Kidney (tissue), 13 donors: ENCODE measurements at regions not wholly inside any gene's neighbourhood (a gene's known extent, or its start where the extent isn't known, plus 50 kb on each side); places are given as distances from the start of the nearest gene placed in this dataset.

Experiments used
- DNase-seq, 5 donors: peaks; one replicate each; pipeline ENCODE4 v3.0.0-alpha.2; 2013 to 2020
- FAIRE-seq: peaks from 2 replicates; lab custom pipeline; 2012; peaks lifted over from hg19 to GRCh38; lab: Jason Lieb, UNC
- H3K27ac ChIP-seq, 2 donors: one replicate each; pipeline ENCODE4 v1.7.0; 2013; ENCODE audit warnings: low read depth in 2 of 2, low read length in 2 of 2, inconsistent platforms in 1 of 2
- H3K27me3 ChIP-seq: one replicate; pipeline ENCODE4 v1.7.1; 2013; ENCODE audit warnings: low read length, inconsistent platforms; ENCODE audit not compliant: control insufficient read depth, insufficient read depth
- H3K36me3 ChIP-seq, 3 donors: one replicate each; pipeline versions ENCODE4 v1.7.0 to v1.7.1; 2013; ENCODE audit warnings: low read length in 3 of 3, control low read depth in 1 of 3, inconsistent platforms in 1 of 3; ENCODE audit not compliant: insufficient read depth in 3 of 3, control insufficient read depth in 2 of 3
- H3K4me1 ChIP-seq, 3 donors: one replicate each; pipeline versions ENCODE4 v1.7.0 to v1.7.1; 2013; ENCODE audit warnings: low read length in 3 of 3, inconsistent platforms in 1 of 3, low read depth in 1 of 3; ENCODE audit not compliant: control insufficient read depth in 2 of 3, insufficient read depth in 2 of 3
- H3K4me3 ChIP-seq, 3 donors: one replicate each; pipeline versions ENCODE4 v1.7.0 to v1.8.1; 2013; ENCODE audit warnings: low read length in 3 of 3, control low read depth in 1 of 3, inconsistent platforms in 1 of 3
- H3K9ac ChIP-seq, 3 donors: one replicate each; pipeline versions ENCODE4 v1.7.0 to v1.7.1; 2013; ENCODE audit warnings: low read length in 3 of 3, control low read depth in 1 of 3, inconsistent platforms in 1 of 3
- H3K9me3 ChIP-seq, 3 donors: one replicate each; pipeline versions ENCODE4 v1.7.0 to v1.7.1; 2013; ENCODE audit warnings: low read length in 3 of 3, control low read depth in 1 of 3, inconsistent platforms in 1 of 3; ENCODE audit not compliant: control insufficient read depth in 2 of 3, insufficient read depth in 1 of 3
- intact Hi-C: fragments of 100-400 bp; cut with DNase I; formaldehyde crosslinking; loops from one replicate; pipeline ENCODE4 v1.11.1; 2022
- TF ChIP-seq, protein P1 (sequence below): IDR thresholded peaks from 3 replicates; pipeline ENCODE4 v1.5.1; 2012; ENCODE audit warnings: mild to moderate bottlenecking, moderate library complexity, borderline replicate concordance; ENCODE audit not compliant: insufficient read depth; ENCODE audit errors: extremely low read depth
- donor health status: control.
- donor health status: control.
- donor health status: control.
- donor health status: control.
- donor health status: control.
- donor health status: DM: yes; HTN: yes; CAD: no.
- donor health status: Normal renal cell carcinoma (clear cell type).

DNA sequence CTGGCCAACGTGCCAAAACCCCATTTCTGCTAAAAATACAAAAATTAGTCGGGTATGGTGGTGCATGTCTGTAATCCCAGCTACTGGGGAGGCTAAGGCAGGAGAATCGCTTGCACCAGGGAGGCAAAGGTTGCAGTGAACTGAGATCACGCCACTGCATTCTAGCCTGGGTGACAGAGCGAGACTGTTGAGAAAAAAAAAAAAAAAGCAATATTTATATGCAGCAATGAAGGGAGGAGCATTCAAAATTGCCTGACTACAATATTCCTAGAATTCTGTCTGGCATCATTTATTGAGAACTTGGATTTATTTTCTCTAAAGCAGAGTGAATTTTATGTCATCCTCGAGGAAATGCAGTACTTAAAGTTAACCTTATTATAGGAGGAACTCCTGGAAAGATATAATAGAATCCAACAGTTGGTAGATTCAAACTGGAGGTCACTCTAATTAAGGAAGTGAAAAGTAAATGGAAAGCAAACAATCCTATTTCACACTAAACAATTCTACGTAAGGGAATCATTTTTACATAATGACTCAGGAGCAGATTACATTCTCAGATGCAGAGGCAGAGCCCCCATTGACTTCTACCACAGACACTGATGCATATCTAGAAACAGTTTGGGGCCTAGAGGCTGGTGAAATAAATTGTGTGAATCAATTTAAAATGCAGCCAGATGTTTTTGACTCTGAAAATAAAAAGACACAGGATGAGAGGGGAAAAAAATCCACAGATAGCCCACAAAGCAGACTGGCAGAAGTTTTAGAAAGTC is 82.1 kb upstream of the FHIT start:
- no peak for FAIRE-seq
- Histone ChIP-seq H3K4me3 (no peak overlapping the region), H3K36me3 (no peaks in the 10 kb centered on the region), H3K27ac (no peak overlapping the region), H3K4me1 (no peaks in the 10 kb centered on the region), H3K9ac (no peak overlapping the region), H3K9me3 (no peaks in the 10 kb centered on the region), H3K27me3 (no peaks in the 10 kb centered on the region)
- TF ChIP-seq, protein P1, sequence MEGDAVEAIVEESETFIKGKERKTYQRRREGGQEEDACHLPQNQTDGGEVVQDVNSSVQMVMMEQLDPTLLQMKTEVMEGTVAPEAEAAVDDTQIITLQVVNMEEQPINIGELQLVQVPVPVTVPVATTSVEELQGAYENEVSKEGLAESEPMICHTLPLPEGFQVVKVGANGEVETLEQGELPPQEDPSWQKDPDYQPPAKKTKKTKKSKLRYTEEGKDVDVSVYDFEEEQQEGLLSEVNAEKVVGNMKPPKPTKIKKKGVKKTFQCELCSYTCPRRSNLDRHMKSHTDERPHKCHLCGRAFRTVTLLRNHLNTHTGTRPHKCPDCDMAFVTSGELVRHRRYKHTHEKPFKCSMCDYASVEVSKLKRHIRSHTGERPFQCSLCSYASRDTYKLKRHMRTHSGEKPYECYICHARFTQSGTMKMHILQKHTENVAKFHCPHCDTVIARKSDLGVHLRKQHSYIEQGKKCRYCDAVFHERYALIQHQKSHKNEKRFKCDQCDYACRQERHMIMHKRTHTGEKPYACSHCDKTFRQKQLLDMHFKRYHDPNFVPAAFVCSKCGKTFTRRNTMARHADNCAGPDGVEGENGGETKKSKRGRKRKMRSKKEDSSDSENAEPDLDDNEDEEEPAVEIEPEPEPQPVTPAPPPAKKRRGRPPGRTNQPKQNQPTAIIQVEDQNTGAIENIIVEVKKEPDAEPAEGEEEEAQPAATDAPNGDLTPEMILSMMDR: no peak
- no peak for DNase-seq
- intact Hi-C loops: no loop called here

DNA sequence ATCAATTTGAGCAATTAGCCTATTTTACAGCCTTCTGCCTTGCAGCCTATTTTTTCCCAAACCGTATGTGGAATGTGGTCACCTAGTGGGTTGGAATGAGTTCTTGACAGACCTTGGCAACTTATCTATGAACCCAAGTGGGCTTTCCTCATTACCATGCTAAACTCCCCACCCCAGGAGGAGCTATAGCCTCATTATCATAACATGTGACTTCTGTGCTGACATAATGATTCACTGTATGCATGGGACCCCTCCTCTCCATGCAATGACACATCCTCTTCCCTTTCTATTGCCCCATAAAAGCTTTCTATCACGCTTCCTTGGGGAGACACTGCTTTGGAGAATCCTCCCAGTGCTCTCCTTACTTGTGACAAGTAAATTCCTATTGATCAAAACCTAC is 83.5 kb upstream of the FHIT start:
- intact Hi-C loops: no loop called here
- no peak overlapping the region for H3K27ac ChIP-seq
- FAIRE-seq: no peak
- TF ChIP-seq, protein P1: no peak
- H3K9me3 ChIP-seq: no peaks in the 10 kb centered on the region
- no peaks in the 10 kb centered on the region for H3K27me3 ChIP-seq
- no peak overlapping the region for H3K9ac ChIP-seq
- no peaks in the 10 kb centered on the region for H3K36me3 ChIP-seq
- DNase-seq: no peak
- H3K4me3 ChIP-seq: no peak overlapping the region
- H3K4me1 ChIP-seq: no peaks in the 10 kb centered on the region

DNA sequence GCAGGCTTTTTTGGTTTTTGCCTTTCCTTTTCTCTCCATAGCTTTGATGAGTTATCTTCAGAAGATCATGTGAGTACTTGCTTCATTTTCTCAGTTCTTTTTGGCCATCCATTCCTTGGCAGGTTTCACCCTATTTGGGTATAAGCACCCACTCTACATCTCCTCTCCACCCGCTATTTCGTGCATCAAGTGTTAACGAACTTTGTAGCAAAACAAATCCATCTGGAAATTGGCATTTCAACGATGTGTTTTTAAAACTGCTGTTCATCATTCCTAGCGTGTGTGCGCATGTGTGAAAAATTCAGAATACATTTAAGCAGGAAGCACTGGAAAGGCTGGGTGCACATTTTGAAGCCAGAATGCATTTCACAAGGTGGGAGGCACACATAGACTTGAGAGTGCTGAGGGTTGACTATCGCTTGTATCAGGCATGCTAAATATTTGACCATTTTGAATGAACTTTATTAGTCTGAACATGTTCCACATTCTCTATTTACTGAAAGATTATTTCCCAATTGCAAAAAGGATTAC is 89.7 kb upstream of the FHIT start:
- H3K9me3 ChIP-seq: no peaks in the 10 kb centered on the region
- no peaks in the 10 kb centered on the region for H3K4me1 ChIP-seq
- intact Hi-C loops: no loop called here
- DNase-seq (peak in 1 of 5 donors; percentile 27), FAIRE-seq (no peak)
- H3K27me3 ChIP-seq: no peaks in the 10 kb centered on the region
- no peak overlapping the region for H3K4me3 ChIP-seq
- H3K36me3 ChIP-seq: no peaks in the 10 kb centered on the region
- TF ChIP-seq, protein P1: no peak
- no peak overlapping the region for H3K9ac ChIP-seq
- no peak overlapping the region for H3K27ac ChIP-seq
